Activated T-cell treated with anti-CD3 and anti-CD28 coated beads, Interleukin-2, amount 50 U/mL, for 72 hours (primary cell): ENCODE measurements at regions not wholly inside any gene's neighbourhood (a gene's known extent, or its start where the extent isn't known, plus 50 kb on each side); places are given as distances from the start of the nearest gene placed in this dataset.
"Not testable (repeated sequence)": the region's sequence is repeated elsewhere in the genome, so short reads cannot be mapped to it uniquely, and the experiment has no call there.

Source experiments
- ATAC-seq, 2 donors: fragments of 150-1000 bp; cut with Tn5 transposase; replicated peaks in 1 of 2; 2 replicates each; pipeline ENCODE4 v1.10.0; 2021; ENCODE audit warnings: moderate library complexity in 2 of 2, mild to moderate bottlenecking in 1 of 2
- DNase-seq, 2 donors: peaks; one replicate each; pipeline ENCODE4 v3.0.0; 2021 to 2022; ENCODE audit warnings: mixed read lengths in 1 of 2
- H3K27ac Mint-ChIP-seq: one replicate; pipeline ENCODE4 v1.8.0; 2022; ENCODE audit warnings: mild to moderate bottlenecking, moderate library complexity, mixed read lengths
- H3K27me3 Mint-ChIP-seq: one replicate; pipeline ENCODE4 v1.8.0; 2022; ENCODE audit warnings: low read depth, mixed read lengths
- H3K36me3 Mint-ChIP-seq, 2 donors: one replicate each; pipeline ENCODE4 v1.8.0; 2022; ENCODE audit warnings: mixed read lengths in 2 of 2, mild to moderate bottlenecking in 1 of 2; ENCODE audit not compliant: insufficient read depth in 2 of 2
- H3K4me1 Mint-ChIP-seq: one replicate; pipeline ENCODE4 v1.8.0; 2022; ENCODE audit warnings: low read depth, mixed read lengths
- H3K4me3 Mint-ChIP-seq, 2 donors: one replicate each; pipeline ENCODE4 v1.8.0; 2022; ENCODE audit warnings: mild to moderate bottlenecking in 2 of 2, mixed read lengths in 2 of 2, moderate library complexity in 2 of 2
- H3K9me3 Mint-ChIP-seq, 2 donors: one replicate each; pipeline ENCODE4 v1.8.0; 2022; ENCODE audit warnings: mixed read lengths in 2 of 2

GRCh38 chr12:42732908-42733411 is 143.4 kb upstream of the PRICKLE1 start:
- H3K27me3 Mint-ChIP-seq: no peaks in the 10 kb centered on the region
- ATAC-seq: no peak
- H3K4me3 Mint-ChIP-seq: no peak overlapping the region
- peaks cover 2% of the 10 kb centered on the region in 2 donors for H3K9me3 Mint-ChIP-seq
- H3K36me3 Mint-ChIP-seq: no peaks in the 10 kb centered on the region
- no peaks in the 10 kb centered on the region for H3K4me1 Mint-ChIP-seq
- H3K27ac Mint-ChIP-seq: no peak overlapping the region
- no peak for DNase-seq

DNA sequence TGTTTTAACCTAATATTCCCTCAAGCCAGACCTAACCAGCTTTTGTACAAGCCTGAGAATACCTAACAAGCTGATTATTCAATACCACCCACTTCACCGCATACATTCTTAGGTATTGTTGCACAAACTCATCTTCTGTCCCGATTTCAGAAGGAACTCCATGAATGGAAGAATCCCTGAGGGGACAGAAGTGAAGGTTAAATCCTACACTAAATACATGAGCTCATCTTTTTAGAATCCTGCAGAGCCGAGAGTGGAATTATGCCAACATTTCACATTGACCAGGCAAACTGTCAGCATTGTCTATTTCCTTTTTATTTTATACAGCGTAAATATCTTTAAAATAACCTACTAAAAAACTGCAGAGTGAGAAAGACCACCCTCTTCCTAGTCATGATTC is 140.7 kb upstream of the PRICKLE1 start:
- H3K27ac Mint-ChIP-seq: no peak overlapping the region
- no peak overlapping the region for H3K4me3 Mint-ChIP-seq
- H3K4me1 Mint-ChIP-seq: no peaks in the 10 kb centered on the region
- H3K36me3 Mint-ChIP-seq: no peaks in the 10 kb centered on the region
- no peak for ATAC-seq
- peaks cover 0 to 2% of the 10 kb centered on the region in 2 donors for H3K9me3 Mint-ChIP-seq
- H3K27me3 Mint-ChIP-seq: no peaks in the 10 kb centered on the region
- DNase-seq: no peak

GRCh38 chr12:42729535-42729900 is 140.0 kb upstream of the PRICKLE1 start:
- ATAC-seq: no peak
- Mint-ChIP-seq H3K36me3 (no peaks in the 10 kb centered on the region), H3K4me3 (no peak overlapping the region), H3K4me1 (no peaks in the 10 kb centered on the region), H3K27me3 (no peaks in the 10 kb centered on the region), H3K9me3 (peaks cover 0 to 2% of the 10 kb centered on the region in 2 donors), H3K27ac (no peak overlapping the region)
- no peak for DNase-seq

DNA sequence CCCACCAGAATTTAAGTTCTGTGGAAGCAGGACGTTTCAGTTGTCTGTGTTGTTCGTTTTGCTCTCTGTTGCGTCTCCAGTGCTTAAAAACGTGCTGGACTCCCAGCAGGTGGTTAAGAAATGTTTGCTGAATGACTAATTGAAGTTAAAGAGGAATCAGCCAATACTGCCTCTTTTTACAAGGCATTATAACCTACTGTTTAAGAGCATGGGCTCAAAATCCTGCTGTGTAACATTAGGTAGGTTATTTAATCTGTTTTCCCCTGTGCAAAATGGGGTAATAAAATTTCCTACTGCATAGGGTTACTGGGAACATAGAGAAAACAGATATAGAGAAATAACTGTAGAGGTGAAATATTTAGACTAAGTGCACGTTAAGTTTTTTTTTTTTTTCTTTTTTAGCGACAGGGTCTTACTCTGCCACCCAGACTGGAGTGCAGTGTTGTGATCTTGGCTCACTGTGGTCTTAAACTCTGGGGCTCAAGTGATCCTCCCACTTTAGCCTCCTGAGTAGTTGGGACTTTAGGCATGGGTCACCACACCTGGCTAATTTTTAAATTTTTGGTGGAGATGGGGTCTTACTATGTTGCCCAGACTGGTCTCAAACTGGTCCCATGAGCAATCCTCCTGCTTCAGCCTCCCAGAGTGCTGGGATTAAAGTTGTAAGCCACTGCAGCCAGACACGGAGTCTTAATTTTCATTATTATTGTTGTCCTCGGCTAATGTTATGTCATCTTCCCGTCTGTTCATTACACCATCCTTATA is 139.4 kb upstream of the PRICKLE1 start:
- Mint-ChIP-seq H3K4me1 (no peaks in the 10 kb centered on the region), H3K27ac (no peak overlapping the region), H3K4me3 (no peak overlapping the region), H3K27me3 (no peaks in the 10 kb centered on the region), H3K9me3 (peaks cover 0 to 2% of the 10 kb centered on the region in 2 donors), H3K36me3 (no peaks in the 10 kb centered on the region)
- DNase-seq (no peak), ATAC-seq (no peak)

DNA sequence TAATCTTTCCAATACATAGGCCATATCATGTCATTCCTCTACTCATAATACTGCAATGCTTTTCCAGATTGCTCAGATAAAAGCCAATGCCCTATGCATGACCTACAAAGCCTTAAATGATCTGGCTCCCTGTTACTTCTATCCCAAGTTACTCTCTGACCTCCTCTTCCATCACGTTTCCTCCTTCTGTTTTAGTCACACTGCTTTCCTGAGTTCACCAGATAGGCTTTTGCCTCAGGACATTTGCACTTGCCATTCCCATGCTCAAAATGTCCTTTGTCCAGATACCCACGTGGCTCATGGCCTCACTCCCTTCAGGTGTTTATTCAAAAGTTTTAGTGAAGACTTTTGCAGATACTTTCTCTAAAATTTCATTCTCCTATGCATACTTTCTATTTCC is 138.7 kb upstream of the PRICKLE1 start:
- Mint-ChIP-seq H3K4me3 (no peak overlapping the region), H3K36me3 (no peaks in the 10 kb centered on the region), H3K27ac (no peak overlapping the region), H3K9me3 (peaks cover 0 to 2% of the 10 kb centered on the region in 2 donors), H3K27me3 (no peaks in the 10 kb centered on the region), H3K4me1 (no peaks in the 10 kb centered on the region)
- DNase-seq (no peak), ATAC-seq (no peak)

DNA sequence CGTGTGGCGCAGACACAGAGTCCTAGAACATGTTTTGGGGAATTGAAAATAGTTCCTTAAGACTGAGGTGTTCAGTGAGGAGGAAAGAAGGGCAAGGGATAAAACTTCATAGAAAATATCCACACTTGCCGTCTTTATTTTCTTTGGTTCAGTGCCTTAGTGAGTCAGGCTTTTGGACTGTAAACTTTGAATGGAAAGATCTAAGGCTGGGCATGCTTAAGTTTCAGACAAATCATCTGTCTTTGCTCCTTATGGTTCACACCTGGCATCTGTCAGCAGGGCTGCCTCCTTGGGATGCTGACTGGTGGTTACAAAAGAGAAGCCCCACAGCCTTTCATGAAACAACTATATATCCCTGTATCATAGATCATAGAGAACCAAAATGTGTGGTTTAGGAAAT is 136.3 kb upstream of the PRICKLE1 start:
- Mint-ChIP-seq H3K27me3 (no peaks in the 10 kb centered on the region), H3K4me1 (no peaks in the 10 kb centered on the region), H3K36me3 (no peaks in the 10 kb centered on the region), H3K27ac (no peak overlapping the region), H3K9me3 (no peaks in the 10 kb centered on the region), H3K4me3 (no peak overlapping the region)
- DNase-seq: no peak
- no peak for ATAC-seq

GRCh38 chr12:42716491-42716891 is 126.9 kb upstream of the PRICKLE1 start:
- ATAC-seq: no peak
- no peak overlapping the region for H3K4me3 Mint-ChIP-seq
- DNase-seq: no peak
- no peak overlapping the region for H3K27ac Mint-ChIP-seq
- peaks cover 2% of the 10 kb centered on the region in 2 donors for H3K9me3 Mint-ChIP-seq
- no peaks in the 10 kb centered on the region for H3K4me1 Mint-ChIP-seq
- H3K27me3 Mint-ChIP-seq: no peaks in the 10 kb centered on the region
- H3K36me3 Mint-ChIP-seq: no peaks in the 10 kb centered on the region

- not testable (repeated sequence) for H3K4me1 Mint-ChIP-seq, H3K27ac Mint-ChIP-seq, H3K36me3 Mint-ChIP-seq, H3K4me3 Mint-ChIP-seq, H3K9me3 Mint-ChIP-seq, H3K27me3 Mint-ChIP-seq, DNase-seq, ATAC-seq
Measured at GRCh38 chr12:42713566-42713965, 124.0 kb upstream of the PRICKLE1 start.

DNA sequence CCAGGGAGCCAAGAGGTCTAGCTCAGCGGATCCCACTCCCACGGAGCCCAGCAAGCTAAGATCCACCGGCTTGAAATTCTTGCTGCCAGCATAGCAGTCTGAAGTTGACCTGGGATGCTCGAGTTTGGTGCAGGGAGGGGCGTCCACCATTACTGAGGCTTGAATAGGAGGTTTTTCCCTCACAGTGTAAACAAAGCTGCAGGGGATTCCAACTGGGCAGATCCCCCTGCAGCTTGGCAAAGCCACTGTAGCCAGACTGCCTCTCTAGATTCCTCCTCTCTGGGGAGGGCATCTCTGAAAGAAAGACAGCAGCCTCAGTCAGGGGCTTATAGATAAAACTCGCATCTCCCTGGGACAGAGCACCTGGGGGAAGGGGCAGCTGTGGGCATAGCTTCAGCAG is 118.8 kb upstream of the PRICKLE1 start:
- not testable (repeated sequence) for H3K27me3 Mint-ChIP-seq, H3K4me1 Mint-ChIP-seq, ATAC-seq, H3K4me3 Mint-ChIP-seq, H3K9me3 Mint-ChIP-seq, H3K27ac Mint-ChIP-seq, H3K36me3 Mint-ChIP-seq, DNase-seq

DNA sequence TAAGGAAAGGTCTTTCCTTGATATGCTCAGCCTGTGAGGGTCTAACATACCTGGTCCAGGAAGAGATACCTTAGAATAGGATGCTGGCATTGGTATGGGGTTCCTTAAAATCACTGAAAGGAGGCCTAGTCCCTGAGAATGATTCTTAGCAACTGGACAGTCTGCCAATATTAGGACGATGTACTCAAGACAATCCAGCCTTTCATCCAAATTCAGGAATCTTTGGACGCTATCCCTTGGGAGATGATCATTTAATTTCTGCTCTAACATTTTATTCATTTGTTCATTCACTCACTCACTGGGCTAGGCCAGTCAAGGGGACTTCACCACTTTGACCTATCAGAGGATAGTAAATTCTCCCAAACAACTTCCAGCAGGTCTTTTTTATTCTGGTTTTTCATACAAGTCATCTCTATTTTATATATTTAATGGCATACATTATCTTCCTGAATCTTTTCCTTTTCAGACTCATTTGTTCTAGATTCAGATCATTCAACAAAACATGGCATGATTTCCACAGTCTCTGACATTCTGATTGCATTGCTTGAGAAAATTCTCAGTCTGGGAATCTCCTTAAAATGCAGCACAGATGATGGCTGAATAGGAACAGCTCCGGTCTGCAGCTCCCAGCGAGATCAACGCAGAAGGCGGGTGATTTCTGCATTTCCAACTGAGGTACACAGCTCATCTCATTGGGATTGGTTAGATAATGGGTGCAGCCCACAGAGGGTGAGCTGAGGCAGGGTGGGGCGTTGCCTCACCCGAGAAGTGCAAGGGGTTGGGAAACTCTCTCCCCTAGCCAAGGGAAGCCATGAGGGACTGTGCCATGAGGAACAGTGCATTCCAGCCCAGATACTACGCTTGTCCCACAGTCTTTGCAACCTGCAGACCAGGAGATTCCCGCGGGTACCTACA is 118.0 kb upstream of the PRICKLE1 start:
- Mint-ChIP-seq H3K36me3 (no peaks in the 10 kb centered on the region), H3K4me3 (no peak overlapping the region), H3K4me1 (no peaks in the 10 kb centered on the region), H3K27ac (no peak overlapping the region), H3K27me3 (no peaks in the 10 kb centered on the region), H3K9me3 (peaks cover 6 to 7% of the 10 kb centered on the region in 2 donors)
- DNase-seq (no peak), ATAC-seq (no peak)

- Mint-ChIP-seq H3K27me3 (no peaks in the 10 kb centered on the region), H3K36me3 (no peaks in the 10 kb centered on the region), H3K4me1 (no peaks in the 10 kb centered on the region), H3K27ac (no peak overlapping the region), H3K9me3 (peaks cover 6 to 7% of the 10 kb centered on the region in 2 donors), H3K4me3 (no peak overlapping the region)
- DNase-seq (no peak), ATAC-seq (no peak)
Measured at GRCh38 chr12:42706321-42706720, 116.8 kb upstream of the PRICKLE1 start.

- ATAC-seq (no peak), DNase-seq (no peak)
- H3K4me1 Mint-ChIP-seq: no peaks in the 10 kb centered on the region
- H3K9me3 Mint-ChIP-seq: peaks cover 1 to 3% of the 10 kb centered on the region in 2 donors
- H3K36me3 Mint-ChIP-seq: no peaks in the 10 kb centered on the region
- H3K27me3 Mint-ChIP-seq: no peaks in the 10 kb centered on the region
- no peak overlapping the region for H3K4me3 Mint-ChIP-seq
- H3K27ac Mint-ChIP-seq: no peak overlapping the region
Measured at GRCh38 chr12:42705863-42706262, 116.3 kb upstream of the PRICKLE1 start.

DNA sequence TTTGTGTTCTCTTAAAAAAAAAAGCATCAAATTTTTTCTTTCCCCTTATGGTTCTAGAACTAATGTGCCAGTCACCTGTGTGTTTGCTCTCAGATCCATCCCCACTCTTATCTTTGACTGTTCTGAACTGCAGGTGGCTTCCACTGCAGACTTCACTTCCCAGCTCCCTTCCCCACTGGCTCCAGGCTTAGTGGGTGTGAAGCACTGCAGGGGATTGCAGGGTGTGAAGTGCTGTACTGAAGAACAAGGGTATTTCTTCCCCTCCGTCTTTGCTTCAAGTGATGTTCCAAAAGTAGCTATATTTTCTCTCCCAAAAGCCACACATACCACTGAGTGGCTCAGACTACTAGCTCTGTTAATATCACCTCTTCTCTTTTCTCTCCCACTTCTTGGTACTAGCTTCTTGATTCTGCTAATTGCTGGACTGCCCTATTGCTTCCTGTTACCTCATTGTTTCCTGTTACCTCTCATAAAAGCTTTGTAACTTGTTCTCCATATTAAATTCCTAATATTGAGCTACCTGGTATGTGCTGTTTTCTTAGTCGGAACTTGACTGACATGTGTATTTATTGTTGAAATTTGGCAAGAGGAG is 115.4 kb upstream of the PRICKLE1 start:
- Mint-ChIP-seq H3K36me3 (no peaks in the 10 kb centered on the region), H3K4me1 (no peaks in the 10 kb centered on the region), H3K27ac (no peak overlapping the region), H3K9me3 (peaks cover 0 to 2% of the 10 kb centered on the region in 2 donors), H3K4me3 (no peak overlapping the region), H3K27me3 (no peaks in the 10 kb centered on the region)
- ATAC-seq (no peak), DNase-seq (no peak)
